Suprapubic skin (tissue), 4 donors: ENCODE measurements at regions not wholly inside any gene's neighbourhood (a gene's known extent, or its start where the extent isn't known, plus 50 kb on each side); places are given as distances from the start of the nearest gene placed in this dataset.

ENCODE experiments used
- EP300 ChIP-seq: sonication (generic); formaldehyde crosslinking; IDR thresholded peaks from one replicate; pipeline ENCODE4 v1.6.1; 2017; ENCODE audit warnings: antibody characterized with exemption
- POLR2A ChIP-seq, 2 donors: fragments of 450-650 bp; IDR thresholded peaks; one replicate each; pipeline ENCODE4 v1.6.1; 2017; ENCODE audit warnings: antibody characterized with exemption in 2 of 2, mild to moderate bottlenecking in 2 of 2, moderate library complexity in 2 of 2
- POLR2AphosphoS5 ChIP-seq, 3 donors: sonication (generic); formaldehyde crosslinking; IDR thresholded peaks; one replicate each; pipeline ENCODE4 v1.6.1; 2017; ENCODE audit warnings: antibody characterized with exemption in 3 of 3
- TF ChIP-seq, protein P1 (sequence below), 2 donors: fragments of 200-600 bp in 1 of 2; fragments of 450-650 bp in 1 of 2; sonication (generic) in 1 of 2; IDR thresholded peaks; one replicate each; pipeline ENCODE4 v1.5.1; 2016 to 2019; ENCODE audit warnings: antibody characterized with exemption in 2 of 2, mild to moderate bottlenecking in 1 of 2, moderate library complexity in 1 of 2

DNA sequence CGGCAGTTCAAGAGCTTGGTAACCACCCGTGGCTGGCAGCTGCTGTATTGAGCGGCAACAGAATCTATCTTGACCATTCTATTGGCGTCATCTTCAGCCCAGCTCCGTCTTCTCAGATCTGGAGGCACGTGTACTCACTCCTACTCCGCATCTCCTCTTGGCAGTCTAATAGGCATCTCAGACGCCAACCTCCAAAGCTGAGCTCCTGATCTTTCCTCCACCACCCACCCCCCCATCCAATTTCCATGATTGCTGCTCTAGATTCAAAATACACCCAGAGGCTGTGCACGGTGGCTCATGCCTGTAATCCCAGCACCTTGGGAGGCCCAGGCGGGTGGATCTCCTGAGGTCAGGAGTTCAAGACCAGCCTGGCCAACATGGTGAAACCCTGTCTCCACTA lies 84.6 kb upstream of the CASZ1 start:
- TF ChIP-seq, protein P1, sequence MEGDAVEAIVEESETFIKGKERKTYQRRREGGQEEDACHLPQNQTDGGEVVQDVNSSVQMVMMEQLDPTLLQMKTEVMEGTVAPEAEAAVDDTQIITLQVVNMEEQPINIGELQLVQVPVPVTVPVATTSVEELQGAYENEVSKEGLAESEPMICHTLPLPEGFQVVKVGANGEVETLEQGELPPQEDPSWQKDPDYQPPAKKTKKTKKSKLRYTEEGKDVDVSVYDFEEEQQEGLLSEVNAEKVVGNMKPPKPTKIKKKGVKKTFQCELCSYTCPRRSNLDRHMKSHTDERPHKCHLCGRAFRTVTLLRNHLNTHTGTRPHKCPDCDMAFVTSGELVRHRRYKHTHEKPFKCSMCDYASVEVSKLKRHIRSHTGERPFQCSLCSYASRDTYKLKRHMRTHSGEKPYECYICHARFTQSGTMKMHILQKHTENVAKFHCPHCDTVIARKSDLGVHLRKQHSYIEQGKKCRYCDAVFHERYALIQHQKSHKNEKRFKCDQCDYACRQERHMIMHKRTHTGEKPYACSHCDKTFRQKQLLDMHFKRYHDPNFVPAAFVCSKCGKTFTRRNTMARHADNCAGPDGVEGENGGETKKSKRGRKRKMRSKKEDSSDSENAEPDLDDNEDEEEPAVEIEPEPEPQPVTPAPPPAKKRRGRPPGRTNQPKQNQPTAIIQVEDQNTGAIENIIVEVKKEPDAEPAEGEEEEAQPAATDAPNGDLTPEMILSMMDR (IDR thresholded peaks at IDR 0.05): no peak
- TF ChIP-seq POLR2A (IDR thresholded peaks at IDR 0.05) (no peak), EP300 (no peak), POLR2AphosphoS5 (IDR thresholded peaks at IDR 0.05) (no peak)
